ENCODE measurements at regions not wholly inside any gene's neighbourhood (a gene's known extent, or its start where the extent isn't known, plus 50 kb on each side); places are given as distances from the start of the nearest gene placed in this dataset.

GRCh38 chr3:190183121-190183520 lies 62.4 kb upstream of the P3H2 start:
- H3K4me3 ChIP-seq (ENCODE audit: low read length), result no peak overlapping the region
- no peaks in the 10 kb centered on the region for H3F3A ChIP-seq (ENCODE audit: insufficient read depth, low read length)
- H3K4me1 ChIP-seq (ENCODE audit: low read length), result no peaks in the 10 kb centered on the region
- no peaks in the 10 kb centered on the region for H3K9me3 ChIP-seq (replicated peaks; ENCODE audit: insufficient read depth, low read length)
- no peaks in the 10 kb centered on the region for H3K27me3 ChIP-seq (replicated peaks; ENCODE audit: insufficient read depth, low read length)
- H3K4me2 ChIP-seq (ENCODE audit: low read depth, low read length), result no peak overlapping the region
- no peak overlapping the region for H3K27ac ChIP-seq (ENCODE audit: low read length)
- H4K20me1 ChIP-seq (ENCODE audit: insufficient read depth, low read length), result no peaks in the 10 kb centered on the region
- no peak overlapping the region for H2AFZ ChIP-seq (ENCODE audit: low read length)
- DNase-seq, result no peak
- H3K9ac ChIP-seq (ENCODE audit: low read length), result no peak overlapping the region
- H3K79me2 ChIP-seq (ENCODE audit: low read length), result no peaks in the 10 kb centered on the region
- H3K36me3 ChIP-seq (replicated peaks; ENCODE audit: insufficient read depth, low read length), result no peaks in the 10 kb centered on the region
- H3K9me2 ChIP-seq (replicated peaks; ENCODE audit: insufficient read depth, low read length), result no peaks in the 10 kb centered on the region
- TF ChIP-seq EZH2 (optimal IDR thresholded peaks at IDR 0.05; ENCODE audit: low read depth, low read length) (no peak), CTCF (IDR thresholded peaks at IDR 0.05; ENCODE audit: low read length) (no peak), EZH2phosphoT487 (IDR thresholded peaks at IDR 0.05; ENCODE audit: low read length) (no peak)

- DNase-seq, result no peak
- no peaks in the 10 kb centered on the region for H3K79me2 ChIP-seq (ENCODE audit: low read length)
Observed at GRCh38 chr3:190182418-190183043, 61.8 kb upstream of the P3H2 start.

GRCh38 chr3:190180268-190180667 lies 59.6 kb upstream of the P3H2 start:
- H3K9me3 ChIP-seq (replicated peaks; ENCODE audit: insufficient read depth, low read length), result no peaks in the 10 kb centered on the region
- H3K27ac ChIP-seq (ENCODE audit: low read length), result no peak overlapping the region
- H3K4me1 ChIP-seq (ENCODE audit: low read length), result no peaks in the 10 kb centered on the region

More at GRCh38 chr3:190182418-190183043, 61.8 kb upstream of the P3H2 start:
- Histone ChIP-seq H3K27ac (ENCODE audit: low read length) (no peak overlapping the region), H2AFZ (ENCODE audit: low read length) (no peak overlapping the region), H3K4me3 (ENCODE audit: low read length) (no peak overlapping the region), H3K36me3 (replicated peaks; ENCODE audit: insufficient read depth, low read length) (no peaks in the 10 kb centered on the region), H3K9me2 (replicated peaks; ENCODE audit: insufficient read depth, low read length) (no peaks in the 10 kb centered on the region), H3K4me2 (ENCODE audit: low read depth, low read length) (no peak overlapping the region), H3K9me3 (replicated peaks; ENCODE audit: insufficient read depth, low read length) (no peaks in the 10 kb centered on the region), H3K9ac (ENCODE audit: low read length) (no peak overlapping the region), H3F3A (ENCODE audit: insufficient read depth, low read length) (no peaks in the 10 kb centered on the region), H3K27me3 (replicated peaks; ENCODE audit: insufficient read depth, low read length) (no peaks in the 10 kb centered on the region), H4K20me1 (ENCODE audit: insufficient read depth, low read length) (no peaks in the 10 kb centered on the region), H3K4me1 (ENCODE audit: low read length) (no peaks in the 10 kb centered on the region)
- TF ChIP-seq EZH2phosphoT487 (IDR thresholded peaks at IDR 0.05; ENCODE audit: low read length) (no peak), EZH2 (optimal IDR thresholded peaks at IDR 0.05; ENCODE audit: low read depth, low read length) (no peak), CTCF (IDR thresholded peaks at IDR 0.05; ENCODE audit: low read length) (no peak)

More at GRCh38 chr3:190180268-190180667, 59.6 kb upstream of the P3H2 start:
- no peaks in the 10 kb centered on the region for H3K36me3 ChIP-seq (replicated peaks; ENCODE audit: insufficient read depth, low read length)
- no peak overlapping the region for H3K9ac ChIP-seq (ENCODE audit: low read length)
- H3F3A ChIP-seq (ENCODE audit: insufficient read depth, low read length), result no peaks in the 10 kb centered on the region
- H3K9me2 ChIP-seq (replicated peaks; ENCODE audit: insufficient read depth, low read length), result no peaks in the 10 kb centered on the region
- no peak overlapping the region for H3K4me3 ChIP-seq (ENCODE audit: low read length)
- H2AFZ ChIP-seq (ENCODE audit: low read length), result no peak overlapping the region
- no peaks in the 10 kb centered on the region for H3K27me3 ChIP-seq (replicated peaks; ENCODE audit: insufficient read depth, low read length)
- no peak for TF ChIP-seq EZH2phosphoT487 (IDR thresholded peaks at IDR 0.05; ENCODE audit: low read length)
- no peak for TF ChIP-seq EZH2 (optimal IDR thresholded peaks at IDR 0.05; ENCODE audit: low read depth, low read length)
- TF ChIP-seq CTCF (IDR thresholded peaks at IDR 0.05; ENCODE audit: low read length), result no peak
- no peaks in the 10 kb centered on the region for H3K79me2 ChIP-seq (ENCODE audit: low read length)
- no peak for DNase-seq
- H4K20me1 ChIP-seq (ENCODE audit: insufficient read depth, low read length), result no peaks in the 10 kb centered on the region
- H3K4me2 ChIP-seq (ENCODE audit: low read depth, low read length), result no peak overlapping the region
